Gastroesophageal sphincter (tissue), 4 donors: ENCODE measurements at regions not wholly inside any gene's neighbourhood (a gene's known extent, or its start where the extent isn't known, plus 50 kb on each side); places are given as distances from the start of the nearest gene placed in this dataset.

Experiments
- ATAC-seq: fragments of 150-250 bp; one replicate; pipeline ENCODE4 v1.9.1; 2016; ENCODE audit warnings: mild to moderate bottlenecking, moderate library complexity
- H3K27ac ChIP-seq, 4 donors: fragments of 200-600 bp; sonication (generic) in 3 of 4; 1 replicate in 3 of 4; 2 replicates in 1 of 4; pipeline ENCODE4 v1.5.1; 2016 to 2019
- H3K27me3 ChIP-seq: fragments of 200-600 bp; sonication (generic); one replicate; pipeline ENCODE4 v1.5.1; 2019
- H3K36me3 ChIP-seq, 2 donors: fragments of 200-600 bp; sonication (generic); one replicate each; pipeline ENCODE4 v1.5.1; 2019; ENCODE audit warnings: control low read depth in 1 of 2
- H3K4me1 ChIP-seq, 3 donors: fragments of 200-600 bp; sonication (generic); 1 replicate in 2 of 3; 2 replicates in 1 of 3; pipeline ENCODE4 v1.5.1; 2016 to 2019; ENCODE audit warnings: control low read depth in 2 of 3
- H3K4me3 ChIP-seq, 2 donors: fragments of 200-600 bp; sonication (generic); one replicate each; pipeline ENCODE4 v1.5.1; 2019; ENCODE audit warnings: mild to moderate bottlenecking in 1 of 2, moderate library complexity in 1 of 2
- H3K9me3 ChIP-seq, 3 donors: fragments of 200-600 bp; sonication (generic); one replicate each; pipeline ENCODE4 v1.5.1; 2017 to 2019; ENCODE audit warnings: control low read depth in 2 of 3
- CTCF ChIP-seq, 4 experiments: fragments of 200-600 bp in 2 of 4; fragments of 450-650 bp in 2 of 4; sonication (generic) in 1 of 4; IDR thresholded peaks; one replicate each; pipeline ENCODE4 v1.5.1; 2017 to 2019; ENCODE audit warnings: antibody characterized with exemption in 4 of 4, mild to moderate bottlenecking in 2 of 4, moderate library complexity in 2 of 4
- EP300 ChIP-seq: sonication (generic); formaldehyde crosslinking; IDR thresholded peaks from one replicate; pipeline ENCODE4 v1.6.1; 2017; ENCODE audit warnings: antibody characterized with exemption, mild to moderate bottlenecking
- POLR2A ChIP-seq, 2 donors: fragments of 450-650 bp; IDR thresholded peaks; one replicate each; pipeline ENCODE4 v1.6.1; 2017; ENCODE audit warnings: antibody characterized with exemption in 2 of 2, mild to moderate bottlenecking in 2 of 2, moderate library complexity in 1 of 2
- POLR2AphosphoS5 ChIP-seq: sonication (generic); formaldehyde crosslinking; IDR thresholded peaks from one replicate; pipeline ENCODE4 v1.6.1; 2017; ENCODE audit warnings: antibody characterized with exemption
- WGBS, 2 donors: methylation state at CpG; one replicate each; pipeline ENCODE4 v1.1.5; 2018; ENCODE audit warnings: low coverage in 1 of 2; 5-methylcytosine and 5-hydroxymethylcytosine counted together

- H3K9me3 ChIP-seq, result peaks cover 0 to 11% (median 0%) of the 10 kb centered on the region in 3 donors
- TF ChIP-seq EP300, result no peak
- TF ChIP-seq POLR2A (IDR thresholded peaks at IDR 0.05), result no peak
- no peak for TF ChIP-seq POLR2AphosphoS5
- TF ChIP-seq CTCF (IDR thresholded peaks at IDR 0.05), result no peak
- no peak overlapping the region for H3K4me3 ChIP-seq
- no peaks in the 10 kb centered on the region for H3K36me3 ChIP-seq
- H3K27me3 ChIP-seq, result no peaks in the 10 kb centered on the region
- no peaks in the 10 kb centered on the region for H3K4me1 ChIP-seq
- no peak overlapping the region for H3K27ac ChIP-seq
- 84 to 92% methylated on average over 3 of the region's 3 CpGs for WGBS, 2 donors
- ATAC-seq, result no peak
Measured at GRCh38 chr3:180131169-180131568, 94.4 kb upstream of the PEX5L start.

GRCh38 chr3:180135101-180135500 lies 98.4 kb upstream of the PEX5L start:
- Histone ChIP-seq H3K4me1 (no peaks in the 10 kb centered on the region), H3K9me3 (no peaks in the 10 kb centered on the region), H3K4me3 (no peak overlapping the region), H3K27ac (no peak overlapping the region), H3K27me3 (no peaks in the 10 kb centered on the region), H3K36me3 (no peaks in the 10 kb centered on the region)
- no peak for TF ChIP-seq POLR2AphosphoS5
- TF ChIP-seq POLR2A (IDR thresholded peaks at IDR 0.05), result no peak
- no peak for TF ChIP-seq CTCF (IDR thresholded peaks at IDR 0.05)
- TF ChIP-seq EP300, result no peak
- WGBS, 2 donors, result 69 to 100% methylated on average over 1 to 2 of the region's 2 CpGs
- no peak for ATAC-seq

- WGBS, 2 donors, result 53 to 56% methylated on average over 3 of the region's 3 CpGs
Measured at GRCh38 chr3:180138871-180139270, 102.1 kb upstream of the PEX5L start.

GRCh38 chr3:180142041-180142440 lies 105.3 kb upstream of the PEX5L start:
- H3K9me3 ChIP-seq, result peaks cover 0 to 4% (median 0%) of the 10 kb centered on the region in 3 donors
- no peaks in the 10 kb centered on the region for H3K27me3 ChIP-seq
- H3K36me3 ChIP-seq, result no peaks in the 10 kb centered on the region
- TF ChIP-seq CTCF (IDR thresholded peaks at IDR 0.05) (no peak), POLR2A (IDR thresholded peaks at IDR 0.05) (no peak), POLR2AphosphoS5 (no peak), EP300 (no peak)
- 78 to 100% methylated on average over 1 to 2 of the region's 2 CpGs for WGBS, 2 donors
- no peak overlapping the region for H3K4me3 ChIP-seq
- no peak for ATAC-seq
- H3K4me1 ChIP-seq, result no peaks in the 10 kb centered on the region
- H3K27ac ChIP-seq, result no peak overlapping the region

More at GRCh38 chr3:180138871-180139270, 102.1 kb upstream of the PEX5L start:
- Histone ChIP-seq H3K4me1 (no peaks in the 10 kb centered on the region), H3K27me3 (no peaks in the 10 kb centered on the region), H3K36me3 (no peaks in the 10 kb centered on the region), H3K9me3 (peaks cover 0 to 4% (median 0%) of the 10 kb centered on the region in 3 donors), H3K4me3 (no peak overlapping the region), H3K27ac (no peak overlapping the region)
- no peak for TF ChIP-seq POLR2AphosphoS5
- no peak for TF ChIP-seq EP300
- TF ChIP-seq CTCF (IDR thresholded peaks at IDR 0.05), result no peak
- TF ChIP-seq POLR2A (IDR thresholded peaks at IDR 0.05), result no peak
- no peak for ATAC-seq

- Histone ChIP-seq H3K36me3 (no peaks in the 10 kb centered on the region), H3K9me3 (peaks cover 0 to 4% (median 0%) of the 10 kb centered on the region in 3 donors), H3K27me3 (no peaks in the 10 kb centered on the region), H3K4me3 (no peak overlapping the region), H3K27ac (no peak overlapping the region), H3K4me1 (no peaks in the 10 kb centered on the region)
- TF ChIP-seq POLR2A (IDR thresholded peaks at IDR 0.05) (no peak), CTCF (IDR thresholded peaks at IDR 0.05) (no peak), EP300 (no peak), POLR2AphosphoS5 (no peak)
- no peak for ATAC-seq
- WGBS, 2 donors, result 61 to 69% methylated on average over 3 to 4 of the region's 4 CpGs
Measured at GRCh38 chr3:180142472-180142871, 105.7 kb upstream of the PEX5L start.
